ENCODE measurements at regions not wholly inside any gene's neighbourhood (a gene's known extent, or its start where the extent isn't known, plus 50 kb on each side); places are given as distances from the start of the nearest gene placed in this dataset.

GRCh38 chr16:76106647-76107046 lies 170.6 kb upstream of the CNTNAP4 start:
- TF ChIP-seq CTCF (IDR thresholded peaks at IDR 0.05) (no peak), POLR2AphosphoS5 (IDR thresholded peaks at IDR 0.05; ENCODE audit: low read depth, low read length) (no peak)
